CD8-positive, alpha-beta memory T cell (primary cell): ENCODE measurements at regions not wholly inside any gene's neighbourhood (a gene's known extent, or its start where the extent isn't known, plus 50 kb on each side); places are given as distances from the start of the nearest gene placed in this dataset.

Source experiments
- CTCF ChIA-PET: fragments of 350-600 bp; sonication (Branson Sonifier 250); formaldehyde crosslinking; loops from one replicate; lab custom pipeline; 2021; ENCODE audit warnings: antibody characterized with exemption; lab: Charles Lee
- POLR2A ChIA-PET: fragments of 350-600 bp; sonication (Branson Sonifier 250); formaldehyde crosslinking; loops from one replicate; lab custom pipeline; 2021; ENCODE audit warnings: antibody characterized with exemption; lab: Charles Lee
- DNase-seq, 5 donors: peaks; one replicate each; pipeline versions ENCODE4 v3.0.0 to v3.0.0-alpha.2; 2020 to 2022; ENCODE audit warnings: mixed read lengths in 1 of 5
- H3K27ac ChIP-seq: one replicate; pipeline ENCODE4 v1.7.0; 2013; ENCODE audit warnings: low read depth, mild to moderate bottlenecking, low read length, moderate library complexity
- H3K27me3 ChIP-seq: 2 replicates; pipeline ENCODE4 v1.7.0; 2013; ENCODE audit warnings: low read length, mild to moderate bottlenecking; ENCODE audit not compliant: insufficient read depth, poor library complexity, severe bottlenecking
- H3K36me3 ChIP-seq: 2 replicates; pipeline ENCODE4 v1.7.0; 2013; ENCODE audit warnings: mild to moderate bottlenecking, low read length, moderate library complexity; ENCODE audit not compliant: insufficient read depth
- H3K4me1 ChIP-seq: 2 replicates; pipeline ENCODE4 v1.7.0; 2013; ENCODE audit warnings: mild to moderate bottlenecking, low read length, moderate library complexity; ENCODE audit not compliant: insufficient read depth
- H3K4me3 ChIP-seq: 2 replicates; pipeline ENCODE4 v1.7.0; 2013; ENCODE audit warnings: mild to moderate bottlenecking, low read length
- H3K9me3 ChIP-seq: 2 replicates; pipeline ENCODE4 v1.7.0; 2013; ENCODE audit warnings: mild to moderate bottlenecking, low read length
- H3K27ac Mint-ChIP-seq, 8 donors: one replicate each; pipeline ENCODE4 v1.8.0; 2020 to 2021; ENCODE audit warnings: mixed read lengths in 8 of 8, mild to moderate bottlenecking in 6 of 8, inconsistent platforms in 3 of 8, moderate library complexity in 3 of 8
- H3K27me3 Mint-ChIP-seq, 2 donors: one replicate each; pipeline ENCODE4 v1.8.0; 2020 to 2021; ENCODE audit warnings: mixed read lengths in 2 of 2, mild to moderate bottlenecking in 1 of 2, moderate library complexity in 1 of 2
- H3K36me3 Mint-ChIP-seq, 3 donors: one replicate each; pipeline ENCODE4 v1.8.0; 2020 to 2021; ENCODE audit warnings: mixed read lengths in 3 of 3, inconsistent platforms in 1 of 3, mild to moderate bottlenecking in 1 of 3
- H3K4me1 Mint-ChIP-seq, 3 donors: one replicate each; pipeline ENCODE4 v1.8.0; 2020 to 2021; ENCODE audit warnings: mixed read lengths in 3 of 3, inconsistent platforms in 1 of 3, mild to moderate bottlenecking in 1 of 3
- H3K4me3 Mint-ChIP-seq, 7 donors: one replicate each; pipeline ENCODE4 v1.8.0; 2020 to 2021; ENCODE audit warnings: mixed read lengths in 7 of 7, mild to moderate bottlenecking in 6 of 7, moderate library complexity in 4 of 7, inconsistent platforms in 2 of 7
- H3K9me3 Mint-ChIP-seq, 5 donors: one replicate each; pipeline ENCODE4 v1.8.0; 2020 to 2022; ENCODE audit warnings: mixed read lengths in 5 of 5, mild to moderate bottlenecking in 3 of 5, moderate library complexity in 2 of 5, inconsistent platforms in 1 of 5

DNA sequence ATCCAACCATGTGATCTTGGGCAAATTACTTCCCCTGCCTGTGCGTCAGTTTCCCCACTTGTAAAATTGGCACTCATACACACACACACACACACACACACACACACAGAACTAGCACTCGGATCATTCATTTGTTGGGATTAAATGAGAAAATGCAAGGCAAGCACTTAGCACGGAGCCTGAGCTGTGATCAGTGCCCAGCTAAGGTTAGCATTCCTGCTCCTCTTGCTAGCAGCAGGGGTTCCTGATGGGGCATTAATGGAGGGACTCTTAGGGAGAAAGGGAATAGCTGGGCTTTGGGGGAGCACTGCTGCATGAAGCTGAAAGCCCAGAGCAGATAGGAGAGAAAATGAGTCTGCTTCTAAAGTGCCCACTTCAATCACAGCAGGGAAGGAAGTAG, 187.7 kb upstream of the C2CD4B start:
- CTCF ChIA-PET = no interaction called here
- H3K4me3 ChIP-seq = no peak overlapping the region
- POLR2A ChIA-PET = no interaction called here

DNA sequence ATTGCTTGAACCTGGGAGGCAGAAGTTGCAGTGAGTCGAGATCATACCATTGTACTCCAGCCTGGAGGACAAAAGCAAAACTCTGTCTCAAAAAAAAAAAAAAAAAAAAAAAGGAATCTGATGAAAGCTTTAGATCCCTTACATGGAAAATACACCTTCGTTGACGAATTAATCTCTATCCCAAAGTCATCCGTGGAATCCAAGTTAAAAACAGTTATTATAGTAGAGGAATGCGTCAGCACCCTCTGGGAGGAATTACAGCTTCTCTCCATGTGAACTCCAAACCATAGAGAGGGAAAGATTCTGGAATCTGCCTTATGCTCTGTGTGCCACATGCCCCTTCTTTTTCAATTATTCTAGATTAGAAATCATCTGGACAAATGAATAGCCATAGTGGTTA, 192.3 kb upstream of the C2CD4B start:
- no peaks in the 10 kb centered on the region for H3K36me3 Mint-ChIP-seq
- ChIA-PET CTCF (no interaction called here), POLR2A (no interaction called here)
- no peaks in the 10 kb centered on the region for H3K4me1 ChIP-seq
- no peak overlapping the region for H3K27ac ChIP-seq
- H3K27me3 ChIP-seq = peaks cover 3% of the 10 kb centered on the region
- no peaks in the 10 kb centered on the region for H3K9me3 ChIP-seq
- DNase-seq = no peak
- no peaks in the 10 kb centered on the region for H3K4me1 Mint-ChIP-seq
- no peak overlapping the region for H3K4me3 Mint-ChIP-seq
- H3K4me3 ChIP-seq = no peak overlapping the region
- no peak overlapping the region for H3K27ac Mint-ChIP-seq
- H3K9me3 Mint-ChIP-seq = no peaks in the 10 kb centered on the region
- H3K36me3 ChIP-seq = no peaks in the 10 kb centered on the region
- H3K27me3 Mint-ChIP-seq = peaks cover 11 to 38% of the 10 kb centered on the region in 2 donors

More for the DNA sequence above, 187.7 kb upstream of the C2CD4B start:
- no peaks in the 10 kb centered on the region for H3K9me3 Mint-ChIP-seq
- DNase-seq = no peak
- no peaks in the 10 kb centered on the region for H3K9me3 ChIP-seq
- no peaks in the 10 kb centered on the region for H3K4me1 ChIP-seq
- peaks cover 13 to 21% of the 10 kb centered on the region in 2 donors for H3K27me3 Mint-ChIP-seq
- H3K4me1 Mint-ChIP-seq = no peaks in the 10 kb centered on the region
- no peak overlapping the region for H3K4me3 Mint-ChIP-seq
- H3K36me3 ChIP-seq = no peaks in the 10 kb centered on the region
- H3K27me3 ChIP-seq = no peaks in the 10 kb centered on the region
- H3K27ac ChIP-seq = no peak overlapping the region
- H3K36me3 Mint-ChIP-seq = no peaks in the 10 kb centered on the region
- H3K27ac Mint-ChIP-seq = no peak overlapping the region

DNA sequence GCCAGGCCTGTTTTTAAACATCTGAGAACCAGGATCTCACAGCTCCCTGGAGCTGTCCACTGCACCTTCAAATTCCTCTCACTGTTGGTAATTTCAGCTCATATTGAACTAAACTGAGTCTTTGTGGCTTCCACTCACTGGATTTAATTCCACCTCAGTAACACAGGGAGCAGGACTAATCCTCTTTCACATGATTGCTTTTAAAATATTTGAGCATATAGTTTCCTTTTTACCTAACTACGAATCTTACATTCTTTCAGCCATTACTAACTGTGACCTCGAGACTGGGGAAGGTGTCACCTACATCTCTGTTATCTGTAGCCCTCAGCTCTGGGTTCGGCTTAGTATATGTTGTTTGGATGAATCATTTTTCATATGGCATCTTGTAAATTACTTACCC, 194.3 kb upstream of the C2CD4B start:
- Mint-ChIP-seq H3K36me3 (no peaks in the 10 kb centered on the region), H3K4me1 (no peaks in the 10 kb centered on the region), H3K4me3 (no peak overlapping the region), H3K9me3 (no peaks in the 10 kb centered on the region), H3K27me3 (peaks cover 6 to 46% of the 10 kb centered on the region in 2 donors), H3K27ac (no peak overlapping the region)
- Histone ChIP-seq H3K9me3 (no peaks in the 10 kb centered on the region), H3K36me3 (no peaks in the 10 kb centered on the region), H3K4me1 (no peaks in the 10 kb centered on the region), H3K27me3 (peaks cover 3% of the 10 kb centered on the region), H3K4me3 (no peak overlapping the region), H3K27ac (no peak overlapping the region)
- no peak for DNase-seq
- ChIA-PET CTCF (no interaction called here), POLR2A (no interaction called here)

DNA sequence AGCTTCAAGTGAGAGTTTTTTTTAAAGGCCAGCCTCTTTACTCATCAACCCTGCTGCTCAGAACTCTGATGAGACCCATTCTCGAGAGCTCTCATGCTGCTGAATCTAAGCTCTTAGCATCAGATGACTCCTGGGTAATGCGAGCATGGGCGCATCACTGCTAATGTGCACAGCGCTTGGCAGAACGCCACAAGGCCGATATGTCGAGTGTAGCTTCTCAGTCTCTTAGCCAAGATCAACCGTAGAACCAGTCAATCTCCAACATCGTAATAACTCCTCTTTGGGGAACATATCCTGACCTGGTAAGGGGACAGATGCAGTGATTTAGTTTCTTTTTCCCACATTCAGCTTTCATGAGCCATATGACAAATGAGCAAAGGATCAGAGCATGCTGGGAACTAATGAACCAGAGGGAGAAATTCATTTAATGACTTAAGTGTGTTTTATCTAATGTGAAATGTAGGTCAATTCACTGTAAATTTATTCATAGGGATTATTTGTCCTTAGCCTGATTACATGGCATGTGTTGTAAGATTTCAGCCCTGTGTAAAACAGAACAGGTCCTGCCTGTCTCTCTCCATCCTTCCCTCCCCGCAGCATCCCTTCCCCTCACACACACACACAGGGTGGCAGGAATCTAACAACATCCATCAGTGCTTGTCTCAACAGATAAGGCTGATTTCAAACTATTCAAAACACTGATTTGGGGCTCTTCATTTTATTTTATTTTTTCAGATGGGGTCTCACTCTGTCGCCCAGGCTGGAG, 195.4 kb upstream of the C2CD4B start:
- Histone ChIP-seq H3K4me3 (no peak overlapping the region), H3K36me3 (no peaks in the 10 kb centered on the region), H3K9me3 (no peaks in the 10 kb centered on the region), H3K4me1 (no peaks in the 10 kb centered on the region), H3K27ac (no peak overlapping the region), H3K27me3 (peaks cover 3% of the 10 kb centered on the region)
- Mint-ChIP-seq H3K4me1 (no peaks in the 10 kb centered on the region), H3K9me3 (no peaks in the 10 kb centered on the region), H3K36me3 (no peaks in the 10 kb centered on the region), H3K27me3 (peaks cover 10 to 47% of the 10 kb centered on the region in 2 donors), H3K27ac (no peak overlapping the region), H3K4me3 (no peak overlapping the region)
- ChIA-PET CTCF (no interaction called here), POLR2A (no interaction called here)
- no peak for DNase-seq

DNA sequence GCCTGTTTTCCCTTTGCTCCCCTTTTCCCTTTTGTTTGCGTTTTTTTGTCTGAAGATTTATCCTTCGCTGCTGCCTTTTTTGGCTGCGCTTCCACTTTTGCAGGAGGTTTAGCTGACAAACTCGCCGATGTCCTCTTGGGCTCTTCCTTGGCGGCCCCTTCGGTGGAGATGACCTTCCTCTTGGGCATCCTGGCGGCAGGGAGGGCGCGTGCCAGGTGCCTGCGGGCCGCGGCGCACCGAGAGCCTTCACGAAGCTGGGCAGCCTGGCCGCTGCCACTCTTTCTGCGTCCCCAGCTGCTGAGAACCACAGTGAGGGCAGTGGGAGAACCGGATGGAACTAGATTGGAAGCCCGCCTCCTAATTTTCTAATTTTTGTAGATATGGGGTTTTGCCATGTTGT, 197.1 kb upstream of the C2CD4B start:
- no peak for DNase-seq
- Histone ChIP-seq H3K36me3 (no peaks in the 10 kb centered on the region), H3K4me1 (no peaks in the 10 kb centered on the region), H3K27me3 (peaks cover 3% of the 10 kb centered on the region), H3K4me3 (no peak overlapping the region), H3K9me3 (no peaks in the 10 kb centered on the region), H3K27ac (no peak overlapping the region)
- no peaks in the 10 kb centered on the region for H3K4me1 Mint-ChIP-seq
- no peak overlapping the region for H3K4me3 Mint-ChIP-seq
- CTCF ChIA-PET = no interaction called here
- peaks cover 13 to 50% of the 10 kb centered on the region in 2 donors for H3K27me3 Mint-ChIP-seq
- H3K9me3 Mint-ChIP-seq = no peaks in the 10 kb centered on the region
- POLR2A ChIA-PET = no interaction called here
- no peaks in the 10 kb centered on the region for H3K36me3 Mint-ChIP-seq
- no peak overlapping the region for H3K27ac Mint-ChIP-seq

DNA sequence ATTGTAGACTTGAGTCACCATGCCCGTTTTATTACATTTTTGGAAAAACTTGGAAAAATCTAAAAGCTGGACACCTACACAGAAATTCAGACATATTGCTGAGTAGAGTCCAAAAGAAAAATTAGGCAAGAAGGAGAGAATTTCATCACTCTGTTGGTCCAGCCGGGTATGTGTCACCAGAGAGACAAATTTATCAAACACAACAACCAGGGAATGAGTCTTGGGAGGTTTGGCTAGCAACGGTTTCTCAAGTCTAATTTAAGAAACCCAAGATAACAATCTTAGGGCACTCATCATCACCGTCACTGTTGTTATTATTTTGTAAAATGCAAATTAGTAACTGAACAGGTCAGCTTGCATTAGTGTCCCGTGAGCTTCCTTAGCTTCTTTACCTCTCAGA, 197.5 kb upstream of the C2CD4B start:
- H3K4me1 ChIP-seq = no peaks in the 10 kb centered on the region
- no peaks in the 10 kb centered on the region for H3K36me3 Mint-ChIP-seq
- no peaks in the 10 kb centered on the region for H3K9me3 ChIP-seq
- DNase-seq = no peak
- H3K4me3 ChIP-seq = no peak overlapping the region
- H3K36me3 ChIP-seq = no peaks in the 10 kb centered on the region
- H3K27me3 ChIP-seq = peaks cover 3% of the 10 kb centered on the region
- H3K27me3 Mint-ChIP-seq = peaks cover 11 to 48% of the 10 kb centered on the region in 2 donors
- POLR2A ChIA-PET = no interaction called here
- H3K27ac ChIP-seq = no peak overlapping the region
- H3K27ac Mint-ChIP-seq = no peak overlapping the region
- CTCF ChIA-PET = no interaction called here
- H3K4me1 Mint-ChIP-seq = no peaks in the 10 kb centered on the region
- H3K4me3 Mint-ChIP-seq = no peak overlapping the region
- H3K9me3 Mint-ChIP-seq = no peaks in the 10 kb centered on the region

DNA sequence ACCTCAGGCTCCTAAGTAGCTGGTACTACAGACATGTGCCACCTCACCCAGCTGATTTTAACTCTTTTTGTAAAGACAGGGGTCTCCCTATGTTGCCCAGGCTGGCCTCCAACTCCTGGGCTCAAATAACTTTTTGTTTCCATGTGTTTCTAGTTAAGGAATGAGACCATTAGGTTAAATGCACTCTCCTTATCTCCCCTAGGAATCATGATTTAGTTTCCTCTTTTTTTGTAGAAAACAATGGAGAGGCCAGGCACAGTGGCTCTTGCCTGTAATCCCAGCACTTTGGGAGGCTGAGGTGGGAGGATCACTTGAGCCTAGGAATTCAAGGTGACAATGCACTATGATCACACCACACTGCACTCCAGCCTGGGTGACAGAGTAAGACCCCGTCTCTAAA, 198.8 kb upstream of the C2CD4B start:
- ChIA-PET CTCF (no interaction called here), POLR2A (no interaction called here)
- Histone ChIP-seq H3K4me3 (no peak overlapping the region), H3K27me3 (peaks cover 3% of the 10 kb centered on the region), H3K27ac (no peak overlapping the region), H3K4me1 (no peaks in the 10 kb centered on the region), H3K36me3 (no peaks in the 10 kb centered on the region), H3K9me3 (no peaks in the 10 kb centered on the region)
- Mint-ChIP-seq H3K27me3 (peaks cover 11 to 43% of the 10 kb centered on the region in 2 donors), H3K27ac (no peak overlapping the region), H3K4me3 (no peak overlapping the region), H3K9me3 (no peaks in the 10 kb centered on the region), H3K4me1 (no peaks in the 10 kb centered on the region), H3K36me3 (no peaks in the 10 kb centered on the region)
- DNase-seq = no peak

DNA sequence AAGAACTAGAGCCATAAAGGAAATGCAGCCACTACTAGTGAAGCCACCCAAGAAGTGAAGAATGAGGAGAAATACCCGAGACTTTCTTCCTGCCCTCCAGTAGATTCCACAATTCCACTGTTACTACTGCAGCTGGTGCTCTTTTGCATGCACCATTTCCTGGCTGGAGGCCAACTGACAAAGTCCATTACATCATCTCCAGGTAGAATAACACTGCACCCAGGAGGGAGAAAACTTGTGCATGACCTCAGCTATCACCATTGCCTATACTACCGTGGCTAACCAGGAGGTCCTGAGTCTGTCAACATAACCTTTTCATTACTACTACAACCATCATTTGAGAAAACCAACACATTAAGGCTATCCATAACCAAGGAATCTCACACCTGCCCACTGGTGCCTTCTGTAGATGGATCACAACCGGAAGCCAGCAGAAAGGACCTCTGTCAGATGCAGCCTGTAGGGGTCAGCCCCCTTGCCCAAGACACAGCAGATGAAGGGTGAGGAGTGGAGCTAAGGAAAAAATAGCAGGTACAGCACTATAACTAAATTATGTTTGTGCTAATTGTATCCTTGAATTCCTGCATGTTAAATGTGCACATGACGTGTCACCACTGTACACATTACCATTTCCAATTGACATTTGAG, 200.8 kb upstream of the C2CD4B start:
- no peaks in the 10 kb centered on the region for H3K9me3 Mint-ChIP-seq
- CTCF ChIA-PET = interaction anchor here (1.5 kb wide), 1 partner anchor 19 kb away, joined by 3 read pairs; no protein-coding TSS in a partner anchor
- H3K4me1 Mint-ChIP-seq = no peaks in the 10 kb centered on the region
- H3K9me3 ChIP-seq = no peaks in the 10 kb centered on the region
- H3K27ac Mint-ChIP-seq = no peak overlapping the region
- H3K27me3 Mint-ChIP-seq = peaks cover 12 to 34% of the 10 kb centered on the region in 2 donors
- H3K4me3 ChIP-seq = no peak overlapping the region
- no peak overlapping the region for H3K27ac ChIP-seq
- no peaks in the 10 kb centered on the region for H3K36me3 Mint-ChIP-seq
- H3K4me3 Mint-ChIP-seq = no peak overlapping the region
- POLR2A ChIA-PET = no interaction called here
- no peak for DNase-seq
- H3K36me3 ChIP-seq = no peaks in the 10 kb centered on the region
- H3K27me3 ChIP-seq = no peaks in the 10 kb centered on the region
- H3K4me1 ChIP-seq = no peaks in the 10 kb centered on the region
